Liver (tissue), 7 donors: ENCODE measurements at regions not wholly inside any gene's neighbourhood (a gene's known extent, or its start where the extent isn't known, plus 50 kb on each side); places are given as distances from the start of the nearest gene placed in this dataset.

Experiments
- DNase-seq: peaks from one replicate; pipeline ENCODE4 v3.0.0-alpha.2; 2017; ENCODE audit warnings: low spot score
- H3K27ac ChIP-seq, 2 donors: one replicate each; pipeline ENCODE4 v1.7.0; 2013; ENCODE audit warnings: inconsistent platforms in 2 of 2, low read length in 2 of 2, control low read depth in 1 of 2, low read depth in 1 of 2, mild to moderate bottlenecking in 1 of 2
- H3K27me3 ChIP-seq, 4 donors: one replicate each; pipeline versions ENCODE4 v1.6.1 to v1.7.0; 2013; ENCODE audit warnings: low read length in 3 of 4, inconsistent platforms in 1 of 4, mild to moderate bottlenecking in 1 of 4, moderate library complexity in 1 of 4; ENCODE audit not compliant: control insufficient read depth in 4 of 4, insufficient read depth in 4 of 4
- H3K36me3 ChIP-seq, 4 donors: one replicate each; pipeline versions ENCODE4 v1.6.1 to v1.7.0; 2013; ENCODE audit warnings: low read length in 3 of 4, mild to moderate bottlenecking in 3 of 4, low read depth in 1 of 4, moderate library complexity in 1 of 4; ENCODE audit not compliant: control insufficient read depth in 4 of 4, insufficient read depth in 3 of 4
- H3K4me1 ChIP-seq, 4 donors: one replicate each; pipeline versions ENCODE4 v1.6.1 to v1.7.0; 2013; ENCODE audit warnings: low read length in 3 of 4, mild to moderate bottlenecking in 3 of 4, moderate library complexity in 1 of 4; ENCODE audit not compliant: control insufficient read depth in 4 of 4, insufficient read depth in 4 of 4
- H3K4me3 ChIP-seq, 3 donors: one replicate each; pipeline versions ENCODE4 v1.6.1 to v1.7.0; 2013; ENCODE audit warnings: low read length in 3 of 3, control low read depth in 1 of 3, low read depth in 1 of 3, mild to moderate bottlenecking in 1 of 3
- H3K9ac ChIP-seq, 2 donors: one replicate each; pipeline ENCODE4 v1.7.0; 2013; ENCODE audit warnings: low read length in 2 of 2, mild to moderate bottlenecking in 2 of 2, moderate library complexity in 2 of 2, control low read depth in 1 of 2, low read depth in 1 of 2
- H3K9me3 ChIP-seq, 4 donors: one replicate each; pipeline versions ENCODE4 v1.6.1 to v1.7.0; 2013; ENCODE audit warnings: low read length in 3 of 4; ENCODE audit not compliant: control insufficient read depth in 4 of 4
- EGR1 ChIP-seq, 2 donors: IDR thresholded peaks; 2 replicates each; pipeline ENCODE4 v1.6.1; 2016 to 2018; ENCODE audit warnings: antibody characterized with exemption in 2 of 2, low read depth in 2 of 2
- FOXA1 ChIP-seq: IDR thresholded peaks from 2 replicates; pipeline ENCODE4 v1.6.1; 2016; ENCODE audit warnings: antibody characterized with exemption
- FOXA2 ChIP-seq: IDR thresholded peaks from 2 replicates; pipeline ENCODE4 v1.6.1; 2016; ENCODE audit warnings: antibody characterized with exemption
- HNF4A ChIP-seq, 2 donors: conservative IDR thresholded peaks; 2 replicates each; pipeline ENCODE4 v1.6.1; 2016; ENCODE audit warnings: antibody characterized with exemption in 2 of 2, mild to moderate bottlenecking in 2 of 2
- HNF4G ChIP-seq: IDR thresholded peaks from 2 replicates; pipeline ENCODE4 v1.6.1; 2016; ENCODE audit warnings: antibody characterized with exemption
- JUND ChIP-seq, 2 donors: IDR thresholded peaks; 2 replicates each; pipeline ENCODE4 v1.6.1; 2016; ENCODE audit warnings: antibody characterized with exemption in 2 of 2
- RAD21 ChIP-seq, 2 donors: IDR thresholded peaks; 2 replicates each; pipeline ENCODE4 v1.6.1; 2016; ENCODE audit warnings: antibody characterized with exemption in 2 of 2, mild to moderate bottlenecking in 2 of 2
- RXRA ChIP-seq, 2 donors: IDR thresholded peaks; 2 replicates each; pipeline ENCODE4 v1.6.1; 2017 to 2018; ENCODE audit warnings: antibody characterized with exemption in 2 of 2, mild to moderate bottlenecking in 1 of 2
- SP1 ChIP-seq: IDR thresholded peaks from 2 replicates; pipeline ENCODE4 v1.6.1; 2018; ENCODE audit warnings: antibody characterized with exemption, mild to moderate bottlenecking
- TAF1 ChIP-seq: conservative IDR thresholded peaks from 2 replicates; pipeline ENCODE4 v1.6.1; 2016; ENCODE audit warnings: antibody characterized with exemption, mild to moderate bottlenecking
- YY1 ChIP-seq: IDR thresholded peaks from 2 replicates; pipeline ENCODE4 v1.6.1; 2016; ENCODE audit warnings: antibody characterized with exemption, mild to moderate bottlenecking
- WGBS: extraction: QIAGEN DNeasy Blood & Tissue Kit; methylation state at CpG from one replicate; pipeline ENCODE4 v1.1.7; 2013; 5-methylcytosine and 5-hydroxymethylcytosine counted together
- TF ChIP-seq, protein P1 (sequence below): IDR thresholded peaks from 2 replicates; pipeline ENCODE4 v1.6.1; 2016; ENCODE audit warnings: antibody characterized with exemption
- TF ChIP-seq, protein P2 (sequence below): IDR thresholded peaks from 2 replicates; pipeline ENCODE4 v1.6.1; 2016; ENCODE audit warnings: antibody characterized with exemption
- donor health status: healthy.
- donor health status: healthy.
- donor health status: healthy.
- donor health status: healthy.

DNA sequence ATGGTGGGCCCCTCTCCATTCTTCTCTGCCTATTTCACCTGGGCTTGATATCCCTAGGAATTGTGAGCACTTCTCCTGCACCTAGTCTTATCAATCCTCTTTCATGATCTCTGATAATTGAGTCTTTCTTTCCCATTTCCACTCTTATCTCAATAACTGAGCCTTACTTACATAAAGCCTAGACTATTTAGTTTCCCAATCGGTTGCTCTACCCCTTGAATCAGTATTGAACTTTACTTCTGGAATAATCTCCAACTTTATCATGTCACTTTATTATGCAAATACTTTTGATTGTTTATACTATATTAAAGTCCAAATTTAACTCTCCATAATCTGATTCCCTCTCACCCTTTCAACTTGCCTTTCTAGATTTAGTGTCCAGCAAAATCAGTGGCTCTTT is 222.7 kb downstream of the SPRY1 start:
- Histone ChIP-seq H3K27me3 (no peaks in the 10 kb centered on the region), H3K9me3 (no peaks in the 10 kb centered on the region), H3K9ac (no peak overlapping the region), H3K36me3 (no peaks in the 10 kb centered on the region), H3K4me3 (no peak overlapping the region), H3K4me1 (peaks cover 1 to 11% (median 3%) of the 10 kb centered on the region in 4 donors), H3K27ac (no peak overlapping the region)
- no peak for DNase-seq
- TF ChIP-seq HNF4A (conservative IDR thresholded peaks at IDR 0.05) (no peak), EGR1 (IDR thresholded peaks at IDR 0.05; ENCODE audit: low read depth in 2 of 2) (no peak), TAF1 (no peak), FOXA2 (no peak), RXRA (IDR thresholded peaks at IDR 0.05) (peak in 1 of 2 donors; percentile 5)
- WGBS, result 38% methylated on average over 1 of the region's 1 CpG

DNA sequence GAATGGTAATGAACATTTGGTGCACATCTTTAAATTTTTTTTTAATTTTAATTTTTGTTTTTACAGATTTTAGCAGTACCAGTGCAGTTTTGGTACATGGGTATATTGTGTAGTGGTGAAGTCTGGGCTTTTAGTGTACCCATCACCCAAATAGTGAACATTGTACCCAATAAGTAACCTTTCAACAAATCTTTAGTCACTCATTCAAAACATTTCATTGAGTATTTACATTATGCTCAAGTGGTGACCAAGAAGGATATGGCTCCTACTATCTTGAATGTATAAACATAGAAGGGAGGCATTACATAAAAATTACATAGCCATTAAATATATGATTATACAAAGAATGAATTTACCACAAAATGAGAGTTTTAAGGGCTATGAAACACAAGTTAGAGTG is 223.3 kb downstream of the SPRY1 start:
- Histone ChIP-seq H3K27ac (no peak overlapping the region), H3K27me3 (no peaks in the 10 kb centered on the region), H3K9me3 (no peaks in the 10 kb centered on the region), H3K4me1 (peaks cover 1 to 11% (median 3%) of the 10 kb centered on the region in 4 donors), H3K36me3 (no peaks in the 10 kb centered on the region), H3K4me3 (no peak overlapping the region), H3K9ac (no peak overlapping the region)
- no peak for DNase-seq
- TF ChIP-seq FOXA2 (no peak), HNF4G (peak; percentile 66), HNF4A (conservative IDR thresholded peaks at IDR 0.05) (peak; percentile 51 to 77), SP1 (peak; percentile 77), RXRA (IDR thresholded peaks at IDR 0.05) (no peak), FOXA1 (no peak)

DNA sequence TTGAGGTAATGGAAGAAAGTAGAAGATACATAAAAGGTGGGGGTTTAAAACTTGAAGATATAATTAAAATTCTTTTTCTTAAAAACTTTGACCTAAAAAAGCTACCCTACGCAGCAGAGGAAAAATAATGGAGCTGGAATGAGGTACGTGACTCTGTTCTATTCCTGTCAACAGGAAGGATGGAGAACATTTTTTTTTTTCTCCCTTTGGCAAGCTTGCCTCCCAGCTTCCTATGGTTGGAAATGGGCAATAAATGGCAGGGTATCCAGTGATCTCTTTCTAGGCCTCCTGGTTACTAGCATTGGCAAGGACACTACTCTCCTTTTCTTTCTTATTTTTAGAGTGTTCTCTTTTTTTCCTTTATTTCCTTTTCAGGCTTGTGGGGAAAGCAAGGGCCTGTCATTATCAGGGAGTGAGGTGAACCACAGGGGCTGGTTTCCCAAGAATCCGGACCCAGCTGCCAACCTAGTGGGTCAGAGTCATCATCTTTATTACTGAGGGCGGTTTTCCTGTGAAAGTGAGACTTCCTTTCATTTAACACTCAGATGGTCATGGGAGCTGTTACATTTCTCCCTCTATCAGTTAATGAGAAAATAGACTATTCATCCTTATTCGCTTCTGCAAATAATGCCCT is 224.6 kb downstream of the SPRY1 start:
- 73% methylated on average over 5 of the region's 5 CpGs for whole genome bisulfite sequencing
- H3K4me1 ChIP-seq, result peaks cover 1 to 11% (median 3%) of the 10 kb centered on the region in 4 donors
- no peaks in the 10 kb centered on the region for H3K36me3 ChIP-seq
- H3K27ac ChIP-seq, result peak overlapping the region in 1 of 2 donors; percentile 31
- H3K9ac ChIP-seq, result no peak overlapping the region
- no peak for DNase-seq
- H3K4me3 ChIP-seq, result no peak overlapping the region
- no peaks in the 10 kb centered on the region for H3K27me3 ChIP-seq
- TF ChIP-seq SP1, result no peak
- TF ChIP-seq JUND (IDR thresholded peaks at IDR 0.05), result no peak
- no peak for TF ChIP-seq YY1
- TF ChIP-seq RAD21 (IDR thresholded peaks at IDR 0.05), result peak in 1 of 2 donors; percentile 4
- TF ChIP-seq, protein P1, sequence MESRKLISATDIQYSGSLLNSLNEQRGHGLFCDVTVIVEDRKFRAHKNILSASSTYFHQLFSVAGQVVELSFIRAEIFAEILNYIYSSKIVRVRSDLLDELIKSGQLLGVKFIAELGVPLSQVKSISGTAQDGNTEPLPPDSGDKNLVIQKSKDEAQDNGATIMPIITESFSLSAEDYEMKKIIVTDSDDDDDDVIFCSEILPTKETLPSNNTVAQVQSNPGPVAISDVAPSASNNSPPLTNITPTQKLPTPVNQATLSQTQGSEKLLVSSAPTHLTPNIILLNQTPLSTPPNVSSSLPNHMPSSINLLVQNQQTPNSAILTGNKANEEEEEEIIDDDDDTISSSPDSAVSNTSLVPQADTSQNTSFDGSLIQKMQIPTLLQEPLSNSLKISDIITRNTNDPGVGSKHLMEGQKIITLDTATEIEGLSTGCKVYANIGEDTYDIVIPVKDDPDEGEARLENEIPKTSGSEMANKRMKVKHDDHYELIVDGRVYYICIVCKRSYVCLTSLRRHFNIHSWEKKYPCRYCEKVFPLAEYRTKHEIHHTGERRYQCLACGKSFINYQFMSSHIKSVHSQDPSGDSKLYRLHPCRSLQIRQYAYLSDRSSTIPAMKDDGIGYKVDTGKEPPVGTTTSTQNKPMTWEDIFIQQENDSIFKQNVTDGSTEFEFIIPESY, result no peak
- no peaks in the 10 kb centered on the region for H3K9me3 ChIP-seq

DNA sequence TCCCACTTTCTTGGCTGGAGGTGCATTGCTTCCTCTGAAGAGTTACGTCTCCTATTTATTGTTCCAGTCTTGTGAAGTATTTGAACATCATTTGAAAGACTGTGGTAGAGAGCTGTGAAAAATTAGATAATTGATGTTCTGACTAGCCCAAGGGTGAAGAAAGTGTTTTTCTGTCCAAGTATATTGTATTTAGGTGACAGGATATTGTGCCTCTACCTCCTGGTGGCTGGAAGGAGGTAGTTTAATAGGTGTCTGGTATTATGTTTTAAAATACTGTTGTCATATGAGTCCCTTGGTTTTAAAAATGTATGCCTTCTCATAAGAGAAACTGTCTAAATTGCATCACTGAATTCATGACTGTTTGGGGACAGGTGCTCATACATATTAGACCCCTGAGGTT is 226.0 kb downstream of the SPRY1 start:
- 97% methylated on average over 1 of the region's 1 CpG for WGBS
- H3K9ac ChIP-seq, result no peak overlapping the region
- H3K36me3 ChIP-seq, result no peaks in the 10 kb centered on the region
- no peak for DNase-seq
- TF ChIP-seq, protein P2, sequence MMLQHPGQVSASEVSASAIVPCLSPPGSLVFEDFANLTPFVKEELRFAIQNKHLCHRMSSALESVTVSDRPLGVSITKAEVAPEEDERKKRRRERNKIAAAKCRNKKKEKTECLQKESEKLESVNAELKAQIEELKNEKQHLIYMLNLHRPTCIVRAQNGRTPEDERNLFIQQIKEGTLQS, result no peak
- TF ChIP-seq RAD21 (IDR thresholded peaks at IDR 0.05) (peak in 1 of 2 donors; percentile 27), FOXA2 (no peak), HNF4A (conservative IDR thresholded peaks at IDR 0.05) (no peak)
- TF ChIP-seq, protein P1, result no peak
- peaks cover 1 to 11% (median 3%) of the 10 kb centered on the region in 4 donors for H3K4me1 ChIP-seq
- H3K9me3 ChIP-seq, result no peaks in the 10 kb centered on the region
- H3K4me3 ChIP-seq, result no peak overlapping the region
- no peak overlapping the region for H3K27ac ChIP-seq
- H3K27me3 ChIP-seq, result no peaks in the 10 kb centered on the region
